NCI-H1105 treated with DMSO at 0.1 percent for 48 hours (cell line): ENCODE measurements at regions not wholly inside any gene's neighbourhood (a gene's known extent, or its start where the extent isn't known, plus 50 kb on each side); places are given as distances from the start of the nearest gene placed in this dataset.

Source experiments
- DNase-seq: peaks from one replicate; lab custom pipeline; 2025; lab: John Stamatoyannopoulos, UW

DNA sequence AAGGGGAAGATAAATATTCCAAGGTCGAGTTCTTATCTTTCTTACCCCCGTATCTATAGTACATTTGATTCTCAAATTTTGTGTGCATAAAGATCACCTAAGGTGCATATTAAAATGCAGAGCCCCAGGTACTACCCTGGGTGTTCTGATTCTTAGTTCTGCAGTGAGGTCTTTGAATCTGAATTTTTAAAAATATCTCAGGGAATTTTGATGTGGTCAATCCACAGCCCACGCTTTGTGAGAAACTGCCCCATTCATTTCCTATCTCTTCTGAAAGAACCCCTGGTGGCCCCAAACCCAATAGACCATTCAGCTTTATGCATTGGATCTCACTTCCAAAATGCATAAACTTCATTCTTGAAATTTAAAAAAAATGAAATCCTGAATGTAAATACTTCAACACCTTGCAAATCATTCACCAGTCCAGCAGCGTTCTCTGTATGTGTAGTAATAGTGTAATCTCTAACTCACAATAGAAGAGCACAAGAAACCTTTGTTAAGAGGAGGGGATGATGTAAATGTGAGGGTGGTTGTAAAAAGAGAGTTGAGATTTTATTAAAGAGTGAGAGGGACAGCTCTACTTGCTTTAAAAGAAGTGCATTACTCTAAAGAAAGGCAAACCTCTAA, 108.8 kb upstream of the ZP4 start:
- no peak for DNase-seq

GRCh38 chr1:237998581-237998980, 107.9 kb upstream of the ZP4 start:
- DNase-seq, result no peak

DNA sequence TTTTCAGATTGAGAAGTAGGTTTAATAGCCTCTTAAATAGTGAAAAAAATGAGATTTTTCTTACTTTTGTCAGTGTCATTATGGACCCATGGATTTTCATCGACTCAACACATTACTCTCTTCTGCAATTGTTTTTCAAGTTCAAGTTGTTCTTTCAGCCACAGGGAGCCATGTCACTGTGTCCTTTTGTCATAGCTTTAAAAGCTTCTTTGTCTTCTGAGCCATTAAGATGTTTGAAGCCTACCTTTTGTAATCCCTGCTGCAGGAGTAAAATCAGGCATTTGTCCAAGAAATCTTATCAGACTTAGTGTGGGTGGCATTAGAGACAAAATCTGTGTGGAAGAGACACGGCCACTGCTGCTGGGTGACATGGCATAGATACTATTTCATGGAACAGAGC, 92.8 kb upstream of the ZP4 start:
- DNase-seq, result no peak

- no peak for DNase-seq
Observed at GRCh38 chr1:237981223-237981622, 90.5 kb upstream of the ZP4 start.

GRCh38 chr1:237976331-237976730, 85.6 kb upstream of the ZP4 start:
- no peak for DNase-seq

GRCh38 chr1:237975903-237976302, 85.2 kb upstream of the ZP4 start:
- no peak for DNase-seq

GRCh38 chr1:237975376-237975775, 84.7 kb upstream of the ZP4 start:
- no peak for DNase-seq

- no peak for DNase-seq
Observed at GRCh38 chr1:237972186-237972585, 81.5 kb upstream of the ZP4 start.

DNA sequence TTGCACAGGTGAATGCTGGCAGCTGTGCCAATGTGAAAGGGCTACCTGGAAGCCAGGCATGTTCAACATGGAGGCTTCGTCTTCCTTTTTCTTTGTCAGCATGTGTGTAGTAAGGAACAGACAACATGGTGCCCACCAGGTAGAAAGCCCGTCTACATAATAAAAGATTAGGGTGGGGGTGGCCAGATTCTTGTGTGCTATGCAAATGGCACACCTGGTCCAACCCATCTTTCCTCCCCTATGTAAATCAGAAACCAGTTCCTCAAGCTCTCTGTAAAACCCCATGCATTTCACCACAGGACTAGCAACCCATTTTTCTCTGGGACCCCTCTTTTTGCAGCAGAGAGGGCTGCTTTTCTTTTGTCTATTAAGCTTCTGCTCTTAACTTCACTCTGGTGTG, 72.3 kb upstream of the ZP4 start:
- DNase-seq, result no peak

GRCh38 chr1:237961754-237962153, 71.0 kb upstream of the ZP4 start:
- DNase-seq, result no peak

- no peak for DNase-seq
Observed at GRCh38 chr1:237959838-237960237, 69.1 kb upstream of the ZP4 start.

DNA sequence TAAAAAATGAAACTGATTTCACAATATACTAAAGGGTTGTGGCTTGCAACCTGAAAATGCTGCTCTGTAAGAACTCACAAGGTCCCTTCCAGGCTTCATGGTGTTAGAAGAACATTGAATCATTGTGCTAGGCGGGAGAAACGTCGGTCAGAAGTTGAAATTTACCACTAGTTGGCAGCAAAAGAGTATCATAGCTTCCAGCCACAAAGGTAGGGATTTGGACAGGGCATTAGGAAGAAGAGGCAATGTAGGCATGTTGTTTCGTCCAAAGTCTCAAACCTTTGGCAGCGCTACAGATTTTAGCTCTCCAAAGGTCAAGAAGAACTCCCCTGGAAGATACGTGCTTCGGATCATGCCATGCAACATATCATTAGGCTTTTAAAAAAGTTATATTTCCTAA, 62.5 kb upstream of the ZP4 start:
- no peak for DNase-seq
